Smooth muscle cell (in vitro differentiated cells): ENCODE measurements at regions not wholly inside any gene's neighbourhood (a gene's known extent, or its start where the extent isn't known, plus 50 kb on each side); places are given as distances from the start of the nearest gene placed in this dataset.

Experiments
- DNase-seq: peaks from one replicate; lab custom pipeline; 2025; ENCODE audit not compliant: unreplicated experiment; lab: John Stamatoyannopoulos, UW
- H2AFZ ChIP-seq: fragments of 200-600 bp; sonication (generic); 2 replicates; pipeline ENCODE4 v1.6.0; 2016; ENCODE audit warnings: antibody characterized with exemption, low read depth, mild to moderate bottlenecking
- H3F3A ChIP-seq: fragments of 200-600 bp; sonication (generic); 2 replicates; pipeline ENCODE4 v1.6.0; 2017; ENCODE audit warnings: antibody characterized with exemption, low read depth
- H3K27ac ChIP-seq: fragments of 200-600 bp; sonication (generic); 2 replicates; pipeline ENCODE4 v1.5.1; 2016; ENCODE audit warnings: low read depth, mild to moderate bottlenecking
- H3K27me3 ChIP-seq: fragments of 200-600 bp; sonication (generic); 2 replicates; pipeline ENCODE4 v1.6.1; 2016; ENCODE audit warnings: low read depth, mild to moderate bottlenecking
- H3K36me3 ChIP-seq: fragments of 200-600 bp; sonication (generic); 2 replicates; pipeline ENCODE4 v1.5.1; 2016; ENCODE audit warnings: low read depth
- H3K4me1 ChIP-seq: fragments of 200-600 bp; sonication (generic); 2 replicates; pipeline ENCODE4 v1.5.1; 2016; ENCODE audit warnings: low read depth
- H3K4me2 ChIP-seq: fragments of 200-600 bp; sonication (generic); 2 replicates; pipeline ENCODE4 v1.6.0; 2016; ENCODE audit warnings: mild to moderate bottlenecking
- H3K4me3 ChIP-seq: fragments of 200-600 bp; sonication (generic); 2 replicates; pipeline ENCODE4 v1.5.1; 2016; ENCODE audit warnings: mild to moderate bottlenecking
- H3K79me2 ChIP-seq: fragments of 200-600 bp; sonication (generic); 2 replicates; pipeline ENCODE4 v1.6.0; 2016; ENCODE audit warnings: low read depth, mild to moderate bottlenecking
- H3K9ac ChIP-seq: fragments of 200-600 bp; sonication (generic); 2 replicates; pipeline ENCODE4 v1.6.0; 2016; ENCODE audit warnings: low read depth
- H3K9me3 ChIP-seq: fragments of 200-600 bp; sonication (generic); replicated peaks from 2 replicates; pipeline ENCODE4 v1.5.1; 2016; ENCODE audit warnings: low read depth
- H4K20me1 ChIP-seq: fragments of 200-600 bp; sonication (generic); 2 replicates; pipeline ENCODE4 v1.6.0; 2016; ENCODE audit warnings: low read depth
- WGBS: methylation state at CpG from one replicate; pipeline ENCODE4 v1.1.7; 2016; ENCODE audit warnings: low lambda C conversion rate; 5-methylcytosine and 5-hydroxymethylcytosine counted together
- TF ChIP-seq, protein P1 (sequence below): fragments of 200-600 bp; sonication (generic); IDR thresholded peaks from 2 replicates; pipeline ENCODE4 v1.5.1; 2017; ENCODE audit warnings: borderline replicate concordance, mild to moderate bottlenecking, antibody characterized with exemption; ENCODE audit not compliant: insufficient read depth, poor library complexity, severe bottlenecking

DNA sequence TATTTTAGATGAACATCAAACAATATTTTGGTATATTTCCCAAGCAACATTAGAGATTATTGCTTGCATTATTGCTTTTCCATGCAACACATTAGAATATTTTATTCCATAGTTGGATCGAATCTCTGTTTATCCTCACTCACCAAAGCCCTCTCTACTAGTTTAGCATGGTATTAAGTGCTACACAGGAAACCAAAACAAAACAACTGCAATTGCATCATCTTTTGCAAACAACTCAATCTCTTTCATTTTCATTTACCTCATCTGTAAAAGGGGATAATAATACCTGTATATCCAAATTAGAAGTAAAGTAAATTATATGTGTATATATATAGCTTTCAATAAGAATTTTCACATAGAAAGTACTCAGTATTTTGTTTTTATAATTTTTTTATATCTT is 147.8 kb upstream of the PCDH9 start:
- WGBS: 91% methylated on average over 1 of the region's 1 CpG
- no peaks in the 10 kb centered on the region for H3K79me2 ChIP-seq
- H3K4me2 ChIP-seq: no peak overlapping the region
- no peak overlapping the region for H3K27ac ChIP-seq
- no peaks in the 10 kb centered on the region for H3F3A ChIP-seq
- no peaks in the 10 kb centered on the region for H4K20me1 ChIP-seq
- H3K4me1 ChIP-seq: no peaks in the 10 kb centered on the region
- no peak for DNase-seq
- no peak overlapping the region for H3K9ac ChIP-seq
- no peaks in the 10 kb centered on the region for H3K27me3 ChIP-seq
- H2AFZ ChIP-seq: no peak overlapping the region
- no peaks in the 10 kb centered on the region for H3K36me3 ChIP-seq
- no peaks in the 10 kb centered on the region for H3K9me3 ChIP-seq
- H3K4me3 ChIP-seq: no peak overlapping the region
- TF ChIP-seq, protein P1, sequence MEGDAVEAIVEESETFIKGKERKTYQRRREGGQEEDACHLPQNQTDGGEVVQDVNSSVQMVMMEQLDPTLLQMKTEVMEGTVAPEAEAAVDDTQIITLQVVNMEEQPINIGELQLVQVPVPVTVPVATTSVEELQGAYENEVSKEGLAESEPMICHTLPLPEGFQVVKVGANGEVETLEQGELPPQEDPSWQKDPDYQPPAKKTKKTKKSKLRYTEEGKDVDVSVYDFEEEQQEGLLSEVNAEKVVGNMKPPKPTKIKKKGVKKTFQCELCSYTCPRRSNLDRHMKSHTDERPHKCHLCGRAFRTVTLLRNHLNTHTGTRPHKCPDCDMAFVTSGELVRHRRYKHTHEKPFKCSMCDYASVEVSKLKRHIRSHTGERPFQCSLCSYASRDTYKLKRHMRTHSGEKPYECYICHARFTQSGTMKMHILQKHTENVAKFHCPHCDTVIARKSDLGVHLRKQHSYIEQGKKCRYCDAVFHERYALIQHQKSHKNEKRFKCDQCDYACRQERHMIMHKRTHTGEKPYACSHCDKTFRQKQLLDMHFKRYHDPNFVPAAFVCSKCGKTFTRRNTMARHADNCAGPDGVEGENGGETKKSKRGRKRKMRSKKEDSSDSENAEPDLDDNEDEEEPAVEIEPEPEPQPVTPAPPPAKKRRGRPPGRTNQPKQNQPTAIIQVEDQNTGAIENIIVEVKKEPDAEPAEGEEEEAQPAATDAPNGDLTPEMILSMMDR: no peak

DNA sequence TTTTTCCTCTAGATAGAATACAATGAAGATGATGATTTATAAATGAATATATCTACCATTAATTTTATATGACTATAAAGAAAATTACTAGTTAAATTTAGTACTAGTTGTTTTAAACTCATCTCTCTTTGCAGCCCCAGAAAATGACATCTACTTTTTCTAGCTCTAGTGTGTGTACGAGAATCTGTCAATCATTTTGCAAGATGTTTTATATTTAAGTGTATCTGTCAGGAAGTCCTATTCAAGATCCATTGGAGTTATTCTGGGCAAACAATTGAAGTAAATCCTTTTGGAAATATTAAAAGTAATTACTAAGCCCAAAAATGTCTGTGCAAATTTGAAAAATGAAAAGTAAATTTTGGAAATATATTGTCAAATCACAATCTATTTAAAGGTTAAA is 144.3 kb upstream of the PCDH9 start:
- no peaks in the 10 kb centered on the region for H3K79me2 ChIP-seq
- no peak overlapping the region for H2AFZ ChIP-seq
- H3K4me2 ChIP-seq: no peak overlapping the region
- no peak overlapping the region for H3K4me3 ChIP-seq
- no peaks in the 10 kb centered on the region for H3K4me1 ChIP-seq
- no peaks in the 10 kb centered on the region for H3F3A ChIP-seq
- H3K27me3 ChIP-seq: no peaks in the 10 kb centered on the region
- no peak for DNase-seq
- WGBS: 97% methylated on average over 1 of the region's 1 CpG
- H3K27ac ChIP-seq: no peak overlapping the region
- H3K9ac ChIP-seq: no peak overlapping the region
- no peaks in the 10 kb centered on the region for H3K9me3 ChIP-seq
- TF ChIP-seq, protein P1: no peak
- no peaks in the 10 kb centered on the region for H4K20me1 ChIP-seq
- H3K36me3 ChIP-seq: no peaks in the 10 kb centered on the region

DNA sequence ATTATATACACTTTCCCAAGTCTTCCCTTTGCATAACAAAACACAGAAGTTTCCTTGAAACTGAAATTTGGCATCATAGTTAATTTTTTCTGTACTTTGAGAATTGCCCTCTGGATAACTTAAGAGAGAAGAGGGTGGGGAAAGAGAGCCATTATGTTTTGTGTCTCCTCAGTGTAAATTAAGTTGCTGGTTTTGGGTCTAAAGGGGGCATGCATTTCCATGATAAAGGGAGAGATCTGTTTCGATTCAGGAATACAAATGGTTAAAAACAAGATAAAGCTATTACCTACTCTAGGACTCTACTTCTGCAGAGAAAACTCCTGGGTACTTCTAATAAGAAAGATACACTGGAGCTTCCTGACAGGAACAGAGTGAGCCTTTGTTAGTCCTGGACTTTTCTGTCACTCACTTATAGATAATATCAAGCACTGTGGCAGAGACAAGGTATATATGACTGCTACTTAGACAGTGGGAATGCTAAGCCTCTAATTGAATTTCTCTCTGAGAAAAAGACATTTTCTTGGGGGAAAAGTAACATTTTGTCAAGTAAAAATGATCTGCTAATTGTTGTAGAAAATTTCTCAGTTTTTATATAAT is 142.8 kb upstream of the PCDH9 start:
- no peaks in the 10 kb centered on the region for H3K79me2 ChIP-seq
- H3K4me2 ChIP-seq: no peak overlapping the region
- H3K4me3 ChIP-seq: no peak overlapping the region
- H3K36me3 ChIP-seq: no peaks in the 10 kb centered on the region
- H4K20me1 ChIP-seq: no peaks in the 10 kb centered on the region
- WGBS: 70% methylated on average over 1 of the region's 1 CpG
- no peaks in the 10 kb centered on the region for H3K9me3 ChIP-seq
- no peaks in the 10 kb centered on the region for H3K4me1 ChIP-seq
- no peak overlapping the region for H3K27ac ChIP-seq
- DNase-seq: no peak
- H3K27me3 ChIP-seq: no peaks in the 10 kb centered on the region
- H2AFZ ChIP-seq: peak overlapping the region; percentile 40
- no peaks in the 10 kb centered on the region for H3F3A ChIP-seq
- H3K9ac ChIP-seq: no peak overlapping the region
- TF ChIP-seq, protein P1: no peak
